ENCODE measurements at regions not wholly inside any gene's neighbourhood (a gene's known extent, or its start where the extent isn't known, plus 50 kb on each side); places are given as distances from the start of the nearest gene placed in this dataset.

- Histone ChIP-seq H3K4me1 (ENCODE audit: control insufficient read depth in 1 of 2, insufficient read depth in 2 of 2, low read length in 2 of 2) (peaks cover 7 to 12% of the 10 kb centered on the region in 2 donors), H3K4me2 (replicated peaks; ENCODE audit: extremely low read depth, low read length, poor library complexity, severe bottlenecking) (no peak overlapping the region), H3K9ac (ENCODE audit: insufficient read depth, low read length, poor library complexity, severe bottlenecking) (no peak overlapping the region), H3K9me3 (replicated peaks in 1 of 2; ENCODE audit: control insufficient read depth in 1 of 2, insufficient read depth in 1 of 2, low read length in 2 of 2) (no peaks in the 10 kb centered on the region), H4K20me1 (ENCODE audit: insufficient read depth, low read length) (no peaks in the 10 kb centered on the region), H3K79me2 (ENCODE audit: insufficient read depth, low read length) (no peaks in the 10 kb centered on the region), H3K27me3 (ENCODE audit: control insufficient read depth in 2 of 2, insufficient read depth in 2 of 2, low read length in 2 of 2) (no peaks in the 10 kb centered on the region), H3K36me3 (replicated peaks in 1 of 2; ENCODE audit: control insufficient read depth in 1 of 2, insufficient read depth in 2 of 2, low read length in 2 of 2) (no peaks in the 10 kb centered on the region), H3K27ac (ENCODE audit: low read depth in 1 of 2, low read length in 2 of 2) (no peak overlapping the region), H3K4me3 (replicated peaks in 1 of 3; ENCODE audit: low read depth in 2 of 3, low read length in 3 of 3) (no peak overlapping the region), H2AFZ (ENCODE audit: insufficient read depth, low read depth, low read length, poor library complexity, severe bottlenecking) (no peak overlapping the region)
- no peak for DNase-seq
- intact Hi-C loops (cut with micrococcal nuclease) = no loop called here
- Mint-ChIP-seq H3K36me3 (no peaks in the 10 kb centered on the region), H3K9me3 (peaks cover 0 to 1% (median 0%) of the 10 kb centered on the region in 7 donors), H3K27me3 (ENCODE audit: low read depth in 3 of 3) (peaks cover 0 to 5% (median 0%) of the 10 kb centered on the region in 3 donors), H3K4me1 (peaks cover 25% of the 10 kb centered on the region), H3K4me3 (no peak overlapping the region), H3K27ac (no peak overlapping the region)
- TF ChIP-seq CTCF (IDR thresholded peaks at IDR 0.05) = no peak
These were observed 66.9 kb downstream of the TMEM100 start for GRCh38 chr17:55655777-55656176.

- intact Hi-C loops (cut with micrococcal nuclease) = no loop called here
- Mint-ChIP-seq H3K36me3 (no peaks in the 10 kb centered on the region), H3K27me3 (ENCODE audit: low read depth in 3 of 3) (peaks cover 0 to 5% (median 0%) of the 10 kb centered on the region in 3 donors), H3K4me1 (peaks cover 23% of the 10 kb centered on the region), H3K4me3 (no peak overlapping the region), H3K9me3 (peaks cover 0 to 1% (median 0%) of the 10 kb centered on the region in 7 donors), H3K27ac (no peak overlapping the region)
- no peak overlapping the region for H3K27ac ChIP-seq (ENCODE audit: low read depth in 1 of 2, low read length in 2 of 2)
- no peaks in the 10 kb centered on the region for H3K79me2 ChIP-seq (ENCODE audit: insufficient read depth, low read length)
- no peaks in the 10 kb centered on the region for H4K20me1 ChIP-seq (ENCODE audit: insufficient read depth, low read length)
- 81% methylated on average over 4 of the region's 5 CpGs for WGBS (ENCODE audit: insufficient coverage)
- no peak overlapping the region for H3K4me3 ChIP-seq (replicated peaks in 1 of 3; ENCODE audit: low read depth in 2 of 3, low read length in 3 of 3)
- TF ChIP-seq CTCF (IDR thresholded peaks at IDR 0.05) = no peak
- H3K9ac ChIP-seq (ENCODE audit: insufficient read depth, low read length, poor library complexity, severe bottlenecking) = no peak overlapping the region
- H2AFZ ChIP-seq (ENCODE audit: insufficient read depth, low read depth, low read length, poor library complexity, severe bottlenecking) = no peak overlapping the region
- H3K36me3 ChIP-seq (replicated peaks in 1 of 2; ENCODE audit: control insufficient read depth in 1 of 2, insufficient read depth in 2 of 2, low read length in 2 of 2) = no peaks in the 10 kb centered on the region
- H3K27me3 ChIP-seq (ENCODE audit: control insufficient read depth in 2 of 2, insufficient read depth in 2 of 2, low read length in 2 of 2) = no peaks in the 10 kb centered on the region
- peaks cover 6 to 13% of the 10 kb centered on the region in 2 donors for H3K4me1 ChIP-seq (ENCODE audit: control insufficient read depth in 1 of 2, insufficient read depth in 2 of 2, low read length in 2 of 2)
- no peak overlapping the region for H3K4me2 ChIP-seq (replicated peaks; ENCODE audit: extremely low read depth, low read length, poor library complexity, severe bottlenecking)
- no peak for DNase-seq
- no peaks in the 10 kb centered on the region for H3K9me3 ChIP-seq (replicated peaks in 1 of 2; ENCODE audit: control insufficient read depth in 1 of 2, insufficient read depth in 1 of 2, low read length in 2 of 2)
These were observed 67.8 kb downstream of the TMEM100 start for GRCh38 chr17:55654821-55655220.
